ENCODE measurements at regions not wholly inside any gene's neighbourhood (a gene's known extent, or its start where the extent isn't known, plus 50 kb on each side); places are given as distances from the start of the nearest gene placed in this dataset.

GRCh38 chr3:35393901-35394799, 245.2 kb upstream of the ARPP21 start:
- no peak for TF ChIP-seq CTCF (IDR thresholded peaks at IDR 0.05)
- TF ChIP-seq EZH2 (IDR thresholded peaks at IDR 0.05; ENCODE audit: borderline replicate concordance, insufficient read depth, low read depth, low read length, poor library complexity, severe bottlenecking), result no peak
